ENCODE measurements at regions not wholly inside any gene's neighbourhood (a gene's known extent, or its start where the extent isn't known, plus 50 kb on each side); places are given as distances from the start of the nearest gene placed in this dataset.
"Not testable (repeated sequence)": the region's sequence is repeated elsewhere in the genome, so short reads cannot be mapped to it uniquely, and the experiment has no call there.

DNA sequence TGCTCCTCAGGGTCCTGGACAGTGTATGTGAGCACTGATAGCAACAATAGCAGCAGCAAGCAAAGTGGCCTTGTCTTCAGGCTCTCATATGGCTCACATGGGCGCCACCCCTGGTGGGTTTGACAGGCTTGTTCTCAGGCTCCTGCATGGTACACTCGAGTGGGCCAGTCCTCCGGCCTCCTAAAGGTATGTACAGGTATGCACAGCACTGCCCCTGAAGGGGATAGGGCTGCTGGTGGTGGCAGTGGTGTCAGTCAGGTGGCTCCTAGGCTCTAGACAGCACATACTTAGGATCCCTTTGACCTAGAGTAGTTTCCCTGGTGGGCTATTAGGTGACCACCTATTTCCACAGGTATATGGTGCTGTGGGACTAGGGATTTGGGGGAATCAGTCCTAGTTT lies 79.8 kb downstream of the LGALS9B start:
- H3K27me3 ChIP-seq (replicated peaks in 1 of 7); H3K27ac ChIP-seq; H3K36me3 ChIP-seq; intact Hi-C loops (cut with DNase I; ENCODE audit: low total_unique reads); DNase-seq; H3K4me3 ChIP-seq; H3K4me1 ChIP-seq; H3K9me3 ChIP-seq: not testable (repeated sequence)
- 86 to 95% (median 89%) methylated on average over 3 of the region's 3 CpGs; no CpG with 5 or more reads in 2 of the 5 donors for WGBS, 5 donors

DNA sequence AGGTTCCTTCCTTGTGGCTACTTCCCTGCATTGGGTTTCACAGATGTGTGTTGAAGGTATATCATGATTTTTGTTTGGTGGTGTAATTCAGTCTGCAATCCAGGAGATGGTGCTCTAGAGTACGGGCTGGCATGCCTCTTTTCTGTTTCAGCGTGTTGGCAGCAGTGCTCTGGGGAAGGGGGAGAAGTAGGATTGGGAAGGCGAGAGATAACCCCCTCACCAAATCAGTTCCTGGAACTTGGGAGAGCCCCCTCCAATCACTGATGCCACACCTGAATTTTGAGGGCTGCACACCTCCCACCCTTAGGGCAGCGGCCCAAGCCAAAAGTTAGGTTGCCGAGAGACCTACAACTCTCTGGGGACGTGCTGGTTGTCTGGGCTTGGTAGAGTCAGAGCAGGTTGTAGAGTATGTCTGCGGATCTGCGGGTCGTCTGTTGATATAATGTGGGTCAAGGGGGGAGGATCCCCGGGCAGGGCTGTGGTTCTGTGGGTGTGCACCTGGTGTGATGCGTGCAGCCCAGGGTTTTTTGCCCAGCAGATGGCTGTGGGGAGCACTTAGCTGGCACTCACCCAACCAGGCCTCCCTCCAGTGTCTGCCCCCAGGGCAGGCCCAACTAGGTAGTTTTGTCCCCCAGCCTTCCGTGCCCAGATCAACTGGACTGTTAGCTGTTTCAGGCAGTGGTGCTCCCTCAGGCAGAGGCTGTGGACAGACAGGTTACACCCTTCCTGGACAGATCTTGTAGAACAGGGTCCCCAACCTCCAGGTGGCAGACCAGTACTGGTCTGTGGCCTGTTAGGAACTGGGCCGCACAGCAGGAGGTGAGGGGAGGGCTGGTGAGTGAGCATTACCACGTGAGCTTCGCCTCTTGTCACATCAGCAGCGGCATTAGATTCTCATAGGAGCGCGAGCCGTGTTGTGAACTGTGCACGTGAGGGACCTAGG lies 85.7 kb downstream of the LGALS9B start:
- H3K27me3 ChIP-seq (replicated peaks in 1 of 7); H3K4me1 ChIP-seq; H3K9me3 ChIP-seq; intact Hi-C loops (cut with DNase I; ENCODE audit: low total_unique reads); H3K27ac ChIP-seq; H3K36me3 ChIP-seq: not testable (repeated sequence)
- peak overlapping the region in 1 of 8 donors; percentile 39 for H3K4me3 ChIP-seq
- WGBS, 5 donors: 35 to 61% (median 57%) methylated on average over 7 to 20 of the region's 20 CpGs
- TF ChIP-seq, protein P1, sequence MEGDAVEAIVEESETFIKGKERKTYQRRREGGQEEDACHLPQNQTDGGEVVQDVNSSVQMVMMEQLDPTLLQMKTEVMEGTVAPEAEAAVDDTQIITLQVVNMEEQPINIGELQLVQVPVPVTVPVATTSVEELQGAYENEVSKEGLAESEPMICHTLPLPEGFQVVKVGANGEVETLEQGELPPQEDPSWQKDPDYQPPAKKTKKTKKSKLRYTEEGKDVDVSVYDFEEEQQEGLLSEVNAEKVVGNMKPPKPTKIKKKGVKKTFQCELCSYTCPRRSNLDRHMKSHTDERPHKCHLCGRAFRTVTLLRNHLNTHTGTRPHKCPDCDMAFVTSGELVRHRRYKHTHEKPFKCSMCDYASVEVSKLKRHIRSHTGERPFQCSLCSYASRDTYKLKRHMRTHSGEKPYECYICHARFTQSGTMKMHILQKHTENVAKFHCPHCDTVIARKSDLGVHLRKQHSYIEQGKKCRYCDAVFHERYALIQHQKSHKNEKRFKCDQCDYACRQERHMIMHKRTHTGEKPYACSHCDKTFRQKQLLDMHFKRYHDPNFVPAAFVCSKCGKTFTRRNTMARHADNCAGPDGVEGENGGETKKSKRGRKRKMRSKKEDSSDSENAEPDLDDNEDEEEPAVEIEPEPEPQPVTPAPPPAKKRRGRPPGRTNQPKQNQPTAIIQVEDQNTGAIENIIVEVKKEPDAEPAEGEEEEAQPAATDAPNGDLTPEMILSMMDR (IDR thresholded peaks at IDR 0.05 in 8 of 11, conservative IDR thresholded peaks at IDR 0.05 in 3 of 11): peak in 9 of 11 experiments; percentile 31 to 56 (median 46)
- DNase-seq: peak; percentile 47

DNA sequence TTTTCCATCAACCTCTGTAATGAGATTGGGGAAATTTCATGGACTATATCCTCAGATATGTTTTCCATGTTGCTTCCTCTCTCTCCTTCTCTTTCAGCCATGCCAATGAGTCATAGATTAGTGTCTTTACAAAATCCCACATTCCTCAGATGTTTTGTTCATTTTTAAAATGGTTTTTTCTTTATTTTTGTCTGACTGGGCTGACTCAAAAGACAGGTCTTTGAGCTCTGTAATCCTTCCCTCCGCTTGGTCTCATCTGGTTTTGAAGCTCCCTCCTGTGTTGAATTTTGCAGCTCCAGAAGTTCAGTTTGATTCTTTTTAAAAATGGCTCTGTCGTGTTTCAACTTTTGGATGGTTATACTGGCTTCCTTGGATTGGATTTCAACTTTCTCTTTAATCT lies 86.7 kb downstream of the LGALS9B start:
- 70 to 81% (median 74%) methylated on average over 2 of the region's 2 CpGs for WGBS, 5 donors
- not testable (repeated sequence) for H3K27ac ChIP-seq, DNase-seq

DNA sequence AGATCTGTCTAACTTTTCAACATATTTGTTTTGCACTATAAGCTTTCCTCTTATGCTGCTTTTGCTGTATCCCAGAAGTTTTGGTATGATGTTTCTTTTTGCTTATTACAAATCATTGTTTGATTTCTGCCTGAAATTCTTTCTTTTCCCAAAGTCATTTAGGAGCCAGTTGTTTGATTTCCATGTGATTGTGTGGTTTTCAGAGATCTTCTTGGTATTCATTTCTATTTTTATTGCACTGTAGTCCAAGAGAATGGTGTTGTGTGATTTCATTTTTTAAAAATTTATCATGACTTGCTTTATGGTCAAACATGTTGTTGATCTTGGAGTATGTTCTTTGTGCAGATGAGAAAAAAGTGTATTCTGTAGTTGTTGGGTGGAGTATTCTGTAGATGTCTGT lies 88.1 kb downstream of the LGALS9B start:
- DNase-seq; H3K4me3 ChIP-seq; H3K27ac ChIP-seq; H3K27me3 ChIP-seq (replicated peaks in 1 of 7); H3K9me3 ChIP-seq; intact Hi-C loops (cut with DNase I; ENCODE audit: low total_unique reads); H3K4me1 ChIP-seq; H3K36me3 ChIP-seq: not testable (repeated sequence)

More for the DNA sequence above, 86.7 kb downstream of the LGALS9B start:
- H3K9me3 ChIP-seq; intact Hi-C loops (cut with DNase I; ENCODE audit: low total_unique reads); H3K36me3 ChIP-seq; H3K27me3 ChIP-seq (replicated peaks in 1 of 7); H3K4me1 ChIP-seq; H3K4me3 ChIP-seq: not testable (repeated sequence)

DNA sequence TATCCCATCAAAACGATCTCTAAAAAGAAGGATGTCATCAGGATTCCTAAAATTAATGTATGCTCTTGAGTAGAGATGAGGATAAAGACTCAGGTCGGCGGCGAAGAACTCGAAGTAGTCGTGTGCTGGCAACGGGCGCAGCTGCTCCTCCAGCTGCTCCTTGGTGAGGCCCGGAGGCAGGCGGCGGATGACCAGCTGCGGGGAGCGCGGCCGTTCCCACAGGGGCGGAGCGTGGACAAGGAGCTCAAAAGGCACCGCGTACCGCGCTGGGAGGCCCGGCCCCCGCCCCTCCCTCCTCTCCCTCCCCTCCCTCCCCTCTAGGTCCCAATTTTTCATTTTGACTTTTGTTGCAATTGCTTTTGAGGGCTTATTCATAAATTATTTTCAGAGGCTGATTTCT lies 90.7 kb downstream of the LGALS9B start:
- H3K9me3 ChIP-seq; H3K36me3 ChIP-seq; H3K27me3 ChIP-seq (replicated peaks in 1 of 7); H3K4me1 ChIP-seq; H3K27ac ChIP-seq; H3K4me3 ChIP-seq; intact Hi-C loops (cut with DNase I; ENCODE audit: low total_unique reads); DNase-seq: not testable (repeated sequence)
- WGBS, 5 donors: 47 to 78% (median 57%) methylated on average over 8 to 20 of the region's 23 CpGs

DNA sequence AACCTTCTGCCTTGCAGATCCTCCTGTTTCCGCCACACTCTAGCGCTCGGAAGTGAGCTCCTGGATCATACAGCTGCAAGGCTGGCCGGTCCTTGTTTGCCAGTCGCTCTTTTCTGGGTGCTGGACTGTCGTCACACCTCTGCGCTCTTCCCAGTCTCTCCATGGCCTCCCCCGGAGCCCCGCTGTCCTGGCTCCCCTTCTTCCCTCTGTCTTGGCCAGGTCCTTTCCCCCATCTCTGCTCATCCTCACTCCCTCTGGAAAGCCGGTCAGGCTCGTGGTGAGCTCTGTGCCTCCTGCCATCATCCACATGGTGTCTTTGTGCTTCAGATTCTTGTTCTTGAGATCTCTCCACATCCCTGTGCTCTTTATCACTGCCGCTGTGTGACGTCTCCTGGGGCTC lies 91.6 kb downstream of the LGALS9B start:
- H3K9me3 ChIP-seq; H3K4me3 ChIP-seq; H3K27me3 ChIP-seq (replicated peaks in 1 of 7); H3K27ac ChIP-seq; H3K4me1 ChIP-seq; H3K36me3 ChIP-seq; intact Hi-C loops (cut with DNase I; ENCODE audit: low total_unique reads): not testable (repeated sequence)
- WGBS, 5 donors: 88 to 96% (median 94%) methylated on average over 9 to 13 of the region's 13 CpGs
- peak; percentile 31 for DNase-seq
